GM23248 (cell line): ENCODE measurements at regions not wholly inside any gene's neighbourhood (a gene's known extent, or its start where the extent isn't known, plus 50 kb on each side); places are given as distances from the start of the nearest gene placed in this dataset.

Experiments used
- EZH2 ChIP-seq: fragments of 200-600 bp; sonication (generic); IDR thresholded peaks from 2 replicates; pipeline ENCODE4 v1.6.1; 2018; ENCODE audit warnings: antibody characterized with exemption, mild to moderate bottlenecking; ENCODE audit not compliant: insufficient read depth, poor library complexity, severe bottlenecking
- EZH2phosphoT487 ChIP-seq: fragments of 200-600 bp; sonication (generic); IDR thresholded peaks from 2 replicates; pipeline ENCODE4 v1.6.1; 2018; ENCODE audit warnings: antibody characterized with exemption, moderate library complexity, mild to moderate bottlenecking, low read depth; ENCODE audit not compliant: insufficient read depth

DNA sequence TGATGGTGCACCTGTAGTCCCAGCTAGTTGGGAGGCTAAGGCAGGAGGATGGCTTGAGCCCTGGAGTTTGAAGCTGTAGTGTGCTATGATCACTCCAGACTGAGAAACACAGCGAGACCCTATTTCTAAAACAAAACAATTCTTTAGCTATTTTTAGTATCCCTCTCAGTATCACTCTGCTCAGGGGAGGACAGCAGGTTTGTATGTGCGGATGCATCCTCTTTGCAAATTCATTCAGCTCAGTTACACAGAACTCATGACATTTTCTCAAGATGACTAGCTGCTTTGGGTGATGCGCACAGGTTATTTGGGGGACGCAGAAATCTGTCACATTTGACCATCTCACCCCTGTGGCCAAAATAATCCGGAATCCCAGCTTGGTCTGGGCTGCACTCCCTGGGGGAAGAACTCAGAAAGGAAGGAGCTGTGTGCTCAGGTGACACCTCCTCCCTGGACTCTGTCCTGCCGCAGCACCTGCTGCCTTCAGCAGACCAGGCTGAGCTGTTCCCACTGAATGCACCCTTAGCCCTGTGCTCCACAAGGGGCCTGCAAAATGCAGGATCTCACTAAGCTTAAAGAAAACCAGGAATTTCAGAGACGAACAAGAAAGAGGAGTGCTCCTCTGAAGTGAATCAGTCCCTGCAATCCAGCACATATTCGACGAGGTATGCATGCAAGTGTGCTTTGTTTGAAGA, 89.5 kb upstream of the PGBD5 start:
- TF ChIP-seq EZH2 (no peak), EZH2phosphoT487 (no peak)
